Parathyroid adenoma (tissue), 2 donors: ENCODE measurements at regions not wholly inside any gene's neighbourhood (a gene's known extent, or its start where the extent isn't known, plus 50 kb on each side); places are given as distances from the start of the nearest gene placed in this dataset.

ENCODE experiments used
- H2AFZ ChIP-seq: fragments of 300-600 bp; sonication (generic); one replicate; pipeline ENCODE4 v1.7.0; 2017; ENCODE audit warnings: antibody characterized with exemption, mild to moderate bottlenecking
- H3K27ac ChIP-seq: fragments of 300-600 bp; sonication (generic); one replicate; pipeline ENCODE4 v1.7.0; 2017
- H3K27me3 ChIP-seq: fragments of 300-600 bp; sonication (generic); one replicate; pipeline ENCODE4 v1.7.0; 2017; ENCODE audit warnings: low read length; ENCODE audit not compliant: control insufficient read depth, insufficient read depth
- H3K36me3 ChIP-seq: fragments of 300-600 bp; sonication (generic); one replicate; pipeline ENCODE4 v1.7.0; 2017; ENCODE audit warnings: low read length; ENCODE audit not compliant: control insufficient read depth, insufficient read depth
- H3K4me1 ChIP-seq: fragments of 300-600 bp; sonication (generic); one replicate; pipeline ENCODE4 v1.7.0; 2017; ENCODE audit warnings: control low read depth
- H3K4me2 ChIP-seq: fragments of 300-600 bp; sonication (generic); one replicate; pipeline ENCODE4 v1.7.0; 2017; ENCODE audit warnings: low read length
- H3K4me3 ChIP-seq: fragments of 300-600 bp; sonication (generic); one replicate; pipeline ENCODE4 v1.7.0; 2017; ENCODE audit warnings: low read depth, low read length
- H3K79me2 ChIP-seq: fragments of 300-600 bp; sonication (generic); one replicate; pipeline ENCODE4 v1.7.0; 2017; ENCODE audit warnings: control low read depth
- H3K9ac ChIP-seq: fragments of 300-600 bp; sonication (generic); one replicate; pipeline ENCODE4 v1.7.0; 2017; ENCODE audit warnings: mild to moderate bottlenecking
- H3K9me3 ChIP-seq: fragments of 300-600 bp; sonication (generic); one replicate; pipeline ENCODE4 v1.7.0; 2017; ENCODE audit warnings: low read length; ENCODE audit not compliant: control insufficient read depth
- CTCF ChIP-seq: fragments of 300-600 bp; sonication (generic); IDR thresholded peaks from one replicate; pipeline ENCODE4 v1.7.0; 2017; ENCODE audit warnings: antibody characterized with exemption, mild to moderate bottlenecking
- donor health status: primary hyperparathyroidism.

GRCh38 chr2:195162194-195162593, 494.8 kb upstream of the SLC39A10 start:
- Histone ChIP-seq H3K9ac (no peak overlapping the region), H3K36me3 (no peaks in the 10 kb centered on the region), H3K4me1 (no peaks in the 10 kb centered on the region), H3K27me3 (no peaks in the 10 kb centered on the region), H3K4me2 (no peak overlapping the region), H3K9me3 (peaks cover 3% of the 10 kb centered on the region), H3K27ac (no peak overlapping the region), H3K4me3 (no peak overlapping the region), H2AFZ (no peak overlapping the region), H3K79me2 (no peaks in the 10 kb centered on the region)
- no peak for TF ChIP-seq CTCF

- Histone ChIP-seq H3K36me3 (no peaks in the 10 kb centered on the region), H3K4me1 (no peaks in the 10 kb centered on the region), H3K4me3 (no peak overlapping the region), H3K9me3 (peaks cover 3% of the 10 kb centered on the region), H3K27me3 (no peaks in the 10 kb centered on the region), H3K27ac (no peak overlapping the region), H2AFZ (no peak overlapping the region), H3K9ac (no peak overlapping the region), H3K79me2 (no peaks in the 10 kb centered on the region), H3K4me2 (no peak overlapping the region)
- TF ChIP-seq CTCF: no peak
Observed at GRCh38 chr2:195160963-195161362, 496.1 kb upstream of the SLC39A10 start.

- H3K79me2 ChIP-seq: no peaks in the 10 kb centered on the region
- H3K4me2 ChIP-seq: no peak overlapping the region
Observed at GRCh38 chr2:195151711-195152110, 505.3 kb upstream of the SLC39A10 start.

GRCh38 chr2:195150819-195151218, 506.2 kb upstream of the SLC39A10 start:
- H3K4me2 ChIP-seq: no peak overlapping the region
- H2AFZ ChIP-seq: no peak overlapping the region
- H3K27ac ChIP-seq: no peak overlapping the region
- H3K27me3 ChIP-seq: no peaks in the 10 kb centered on the region
- H3K4me1 ChIP-seq: no peaks in the 10 kb centered on the region
- no peaks in the 10 kb centered on the region for H3K36me3 ChIP-seq
- TF ChIP-seq CTCF: no peak
- H3K9ac ChIP-seq: no peak overlapping the region
- H3K9me3 ChIP-seq: no peaks in the 10 kb centered on the region
- H3K4me3 ChIP-seq: no peak overlapping the region
- no peaks in the 10 kb centered on the region for H3K79me2 ChIP-seq

More at GRCh38 chr2:195151711-195152110, 505.3 kb upstream of the SLC39A10 start:
- TF ChIP-seq CTCF: no peak
- no peak overlapping the region for H3K4me3 ChIP-seq
- H3K9me3 ChIP-seq: no peaks in the 10 kb centered on the region
- H3K36me3 ChIP-seq: no peaks in the 10 kb centered on the region
- H3K9ac ChIP-seq: no peak overlapping the region
- H3K4me1 ChIP-seq: no peaks in the 10 kb centered on the region
- H3K27ac ChIP-seq: no peak overlapping the region
- no peak overlapping the region for H2AFZ ChIP-seq
- H3K27me3 ChIP-seq: no peaks in the 10 kb centered on the region

GRCh38 chr2:195148004-195148403, 509.0 kb upstream of the SLC39A10 start:
- Histone ChIP-seq H3K9me3 (no peaks in the 10 kb centered on the region), H3K4me2 (no peak overlapping the region), H3K79me2 (no peaks in the 10 kb centered on the region), H3K9ac (no peak overlapping the region), H3K4me3 (no peak overlapping the region), H2AFZ (no peak overlapping the region), H3K4me1 (no peaks in the 10 kb centered on the region), H3K36me3 (no peaks in the 10 kb centered on the region), H3K27me3 (no peaks in the 10 kb centered on the region), H3K27ac (no peak overlapping the region)
- no peak for TF ChIP-seq CTCF
